BE2C (cell line): ENCODE measurements at regions not wholly inside any gene's neighbourhood (a gene's known extent, or its start where the extent isn't known, plus 50 kb on each side); places are given as distances from the start of the nearest gene placed in this dataset.
"Not testable (repeated sequence)": the region's sequence is repeated elsewhere in the genome, so short reads cannot be mapped to it uniquely, and the experiment has no call there.

ENCODE experiments used
- DNase-seq: peaks from one replicate; pipeline ENCODE4 v3.0.0-alpha.2; 2020
- H3K27me3 ChIP-seq: fragments of 250-450 bp; sonication (Bioruptor Pico); 2 replicates; pipeline ENCODE4 v1.5.1; 2020; ENCODE audit warnings: mild to moderate bottlenecking
- H3K36me3 ChIP-seq: fragments of 250-450 bp; sonication (Bioruptor Pico); 2 replicates; pipeline ENCODE4 v1.5.1; 2020; ENCODE audit warnings: mild to moderate bottlenecking
- H3K4me1 ChIP-seq: fragments of 250-450 bp; sonication (Bioruptor Pico); 2 replicates; pipeline ENCODE4 v1.5.1; 2020
- H3K4me3 ChIP-seq: 2 replicates; pipeline ENCODE4 v1.5.1; 2011; ENCODE audit warnings: low read depth, low read length
- H3K9me3 ChIP-seq: fragments of 250-450 bp; sonication (Bioruptor Pico); 2 replicates; pipeline ENCODE4 v1.5.1; 2020
- TF ChIP-seq, protein P1 (sequence below): IDR thresholded peaks from 2 replicates; pipeline ENCODE4 v1.5.1; 2012; ENCODE audit warnings: mild to moderate bottlenecking, low read depth, low read length

DNA sequence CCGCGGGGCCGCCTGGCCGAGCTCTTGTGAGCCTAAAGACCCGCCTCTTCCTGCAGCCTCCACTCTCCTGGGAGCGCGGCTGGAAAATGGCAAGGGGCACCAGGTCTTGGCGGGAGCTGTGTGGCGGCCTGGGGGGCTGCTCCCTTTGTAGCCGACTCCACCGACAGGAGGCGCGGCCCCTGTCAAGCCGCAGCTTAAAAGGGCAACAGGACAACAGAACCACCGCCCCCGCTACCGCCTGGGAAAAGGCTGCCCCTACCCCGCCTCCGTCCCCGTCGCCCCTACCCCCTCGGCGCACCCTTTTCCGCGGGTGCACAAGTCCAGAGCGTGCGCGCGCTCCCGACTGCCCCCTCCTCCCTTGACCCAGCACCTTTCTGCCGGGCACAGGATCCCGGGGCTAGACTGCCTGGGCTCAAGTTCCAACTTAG lies 60.3 kb downstream of the GOLGA8K start:
- peak overlapping the region; percentile 35 for H3K4me3 ChIP-seq
- not testable (repeated sequence) for H3K36me3 ChIP-seq, H3K4me1 ChIP-seq, H3K27me3 ChIP-seq, H3K9me3 ChIP-seq
- DNase-seq, result peak; percentile 93
- TF ChIP-seq, protein P1, sequence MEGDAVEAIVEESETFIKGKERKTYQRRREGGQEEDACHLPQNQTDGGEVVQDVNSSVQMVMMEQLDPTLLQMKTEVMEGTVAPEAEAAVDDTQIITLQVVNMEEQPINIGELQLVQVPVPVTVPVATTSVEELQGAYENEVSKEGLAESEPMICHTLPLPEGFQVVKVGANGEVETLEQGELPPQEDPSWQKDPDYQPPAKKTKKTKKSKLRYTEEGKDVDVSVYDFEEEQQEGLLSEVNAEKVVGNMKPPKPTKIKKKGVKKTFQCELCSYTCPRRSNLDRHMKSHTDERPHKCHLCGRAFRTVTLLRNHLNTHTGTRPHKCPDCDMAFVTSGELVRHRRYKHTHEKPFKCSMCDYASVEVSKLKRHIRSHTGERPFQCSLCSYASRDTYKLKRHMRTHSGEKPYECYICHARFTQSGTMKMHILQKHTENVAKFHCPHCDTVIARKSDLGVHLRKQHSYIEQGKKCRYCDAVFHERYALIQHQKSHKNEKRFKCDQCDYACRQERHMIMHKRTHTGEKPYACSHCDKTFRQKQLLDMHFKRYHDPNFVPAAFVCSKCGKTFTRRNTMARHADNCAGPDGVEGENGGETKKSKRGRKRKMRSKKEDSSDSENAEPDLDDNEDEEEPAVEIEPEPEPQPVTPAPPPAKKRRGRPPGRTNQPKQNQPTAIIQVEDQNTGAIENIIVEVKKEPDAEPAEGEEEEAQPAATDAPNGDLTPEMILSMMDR, result peak; percentile 25

DNA sequence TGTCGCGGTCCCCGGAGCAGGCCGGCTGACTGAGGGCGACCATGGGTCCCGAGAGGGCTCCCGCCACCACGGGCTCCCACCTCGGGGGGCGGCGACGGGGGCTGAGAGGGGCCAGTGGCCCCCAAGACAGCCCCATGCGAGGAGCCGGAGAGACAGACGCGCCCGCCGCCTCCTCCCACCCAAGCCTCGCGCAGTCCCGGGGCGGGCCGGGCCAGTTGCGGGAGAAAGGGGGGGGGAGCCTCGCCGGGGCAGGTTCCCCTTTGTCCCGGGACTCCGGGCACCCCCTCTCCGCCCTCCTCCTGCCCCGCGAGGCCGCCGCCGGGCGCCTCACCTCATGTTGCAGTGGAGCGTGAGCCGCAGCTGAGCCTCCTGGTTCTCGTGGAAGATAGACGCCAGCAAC lies 60.8 kb downstream of the GOLGA8K start:
- not testable (repeated sequence) for H3K9me3 ChIP-seq, H3K36me3 ChIP-seq, H3K4me1 ChIP-seq, DNase-seq, H3K27me3 ChIP-seq
- H3K4me3 ChIP-seq, result peak overlapping the region; percentile 31; the same call in 1 of the 2 replicates

DNA sequence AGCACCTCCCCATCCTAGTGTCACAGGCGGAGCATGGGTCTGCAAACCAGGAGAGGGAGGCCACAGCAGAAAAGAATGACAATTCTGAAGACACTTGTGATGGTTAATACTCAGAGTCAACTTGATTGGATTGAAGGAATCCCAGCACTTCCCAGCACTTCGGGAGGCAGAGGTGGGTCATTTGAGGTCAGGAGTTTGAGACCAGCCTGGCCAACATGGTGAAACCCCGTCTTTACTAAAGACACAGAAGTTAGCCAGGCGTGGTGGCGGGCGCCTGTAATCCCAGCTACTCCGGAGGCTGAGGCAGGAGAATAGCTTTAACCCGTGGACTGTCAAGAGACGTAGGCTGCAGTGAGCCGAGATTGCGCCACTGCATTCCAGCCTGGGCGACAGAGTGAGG lies 61.6 kb downstream of the GOLGA8K start:
- not testable (repeated sequence) for H3K9me3 ChIP-seq, DNase-seq, H3K27me3 ChIP-seq, H3K36me3 ChIP-seq, H3K4me1 ChIP-seq
- peak overlapping the region; percentile 45 for H3K4me3 ChIP-seq

DNA sequence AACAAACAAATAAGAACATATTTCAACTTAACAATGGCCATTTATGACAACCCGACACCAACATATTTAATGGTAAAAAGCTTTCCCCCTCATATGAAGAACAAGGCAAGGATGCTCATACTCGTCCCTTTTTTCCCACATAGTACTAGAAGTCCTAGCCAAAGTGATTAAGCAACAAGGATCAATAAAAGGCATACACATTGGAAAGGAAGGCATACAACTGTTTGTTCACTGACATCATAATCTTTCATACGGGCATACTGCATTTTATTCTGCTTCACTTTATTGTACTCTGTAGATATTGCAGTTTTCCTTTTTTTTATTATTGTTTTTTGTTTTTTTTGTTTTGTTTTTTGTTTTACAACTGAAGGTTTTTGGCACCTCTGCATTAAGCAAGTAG lies 66.3 kb downstream of the GOLGA8K start:
- not testable (repeated sequence) for H3K4me1 ChIP-seq, DNase-seq, H3K27me3 ChIP-seq, H3K36me3 ChIP-seq, H3K9me3 ChIP-seq, H3K4me3 ChIP-seq

DNA sequence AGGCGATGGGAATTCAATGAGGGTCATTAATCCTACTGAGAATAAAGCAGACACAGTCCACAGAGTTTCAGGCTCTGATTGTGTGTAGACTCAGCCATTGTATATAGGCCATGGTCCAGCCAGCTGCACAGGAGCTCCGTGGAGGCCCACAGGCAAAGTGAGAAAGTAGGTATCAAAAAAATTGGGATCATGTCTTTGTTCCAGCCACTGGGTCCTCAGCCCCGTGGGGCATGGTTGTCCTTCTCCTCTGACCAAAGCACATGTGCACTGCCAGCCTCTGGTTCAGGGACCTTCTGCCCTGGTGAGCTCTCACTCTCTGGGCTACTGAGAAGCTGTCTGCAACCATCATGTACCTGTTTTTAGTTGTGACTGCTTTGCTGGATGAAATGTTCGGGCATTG lies 79.7 kb downstream of the GOLGA8K start:
- DNase-seq, H3K27me3 ChIP-seq, H3K9me3 ChIP-seq, H3K4me1 ChIP-seq, H3K4me3 ChIP-seq, H3K36me3 ChIP-seq: not testable (repeated sequence)

DNA sequence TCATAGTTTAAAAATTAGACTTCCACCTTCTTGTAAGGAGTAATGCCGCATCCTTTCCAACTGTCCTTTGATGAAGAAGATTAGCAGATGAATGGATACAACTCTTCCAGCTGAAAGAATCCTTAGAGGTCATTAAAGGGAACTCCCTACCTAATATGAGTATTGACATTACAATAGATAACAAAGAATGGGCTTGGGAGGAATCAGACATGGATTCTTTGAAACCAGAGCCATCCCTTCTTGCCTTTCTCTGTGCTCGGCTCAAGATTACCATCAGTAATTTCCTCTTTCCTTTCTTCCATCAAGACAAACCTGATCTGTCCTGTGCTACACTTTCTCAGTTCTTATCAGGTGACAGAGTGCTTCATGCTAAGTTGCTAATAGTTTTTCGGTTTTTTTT lies 83.8 kb downstream of the GOLGA8K start:
- H3K4me3 ChIP-seq, H3K36me3 ChIP-seq, H3K9me3 ChIP-seq, H3K27me3 ChIP-seq, H3K4me1 ChIP-seq, DNase-seq: not testable (repeated sequence)

DNA sequence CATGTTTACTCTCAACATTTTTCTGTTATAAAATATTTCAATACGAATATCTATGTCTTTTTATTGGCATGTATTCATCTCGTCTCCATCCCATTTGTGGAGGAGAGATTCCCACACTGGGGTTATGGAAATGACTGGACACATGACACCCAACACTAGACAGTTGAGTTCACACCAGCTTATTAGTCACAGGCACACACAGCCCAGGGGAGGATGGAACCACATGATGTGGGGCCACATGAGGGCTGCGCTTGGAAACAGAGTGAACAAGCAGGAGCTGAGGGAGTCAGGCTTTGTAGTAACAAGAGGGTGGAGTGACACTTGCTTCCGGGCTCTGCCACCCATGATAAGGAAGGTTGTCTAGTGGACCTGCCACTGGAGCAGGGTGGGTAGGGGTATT lies 86.6 kb downstream of the GOLGA8K start:
- H3K9me3 ChIP-seq, H3K4me3 ChIP-seq, H3K4me1 ChIP-seq, H3K36me3 ChIP-seq, DNase-seq, H3K27me3 ChIP-seq: not testable (repeated sequence)

DNA sequence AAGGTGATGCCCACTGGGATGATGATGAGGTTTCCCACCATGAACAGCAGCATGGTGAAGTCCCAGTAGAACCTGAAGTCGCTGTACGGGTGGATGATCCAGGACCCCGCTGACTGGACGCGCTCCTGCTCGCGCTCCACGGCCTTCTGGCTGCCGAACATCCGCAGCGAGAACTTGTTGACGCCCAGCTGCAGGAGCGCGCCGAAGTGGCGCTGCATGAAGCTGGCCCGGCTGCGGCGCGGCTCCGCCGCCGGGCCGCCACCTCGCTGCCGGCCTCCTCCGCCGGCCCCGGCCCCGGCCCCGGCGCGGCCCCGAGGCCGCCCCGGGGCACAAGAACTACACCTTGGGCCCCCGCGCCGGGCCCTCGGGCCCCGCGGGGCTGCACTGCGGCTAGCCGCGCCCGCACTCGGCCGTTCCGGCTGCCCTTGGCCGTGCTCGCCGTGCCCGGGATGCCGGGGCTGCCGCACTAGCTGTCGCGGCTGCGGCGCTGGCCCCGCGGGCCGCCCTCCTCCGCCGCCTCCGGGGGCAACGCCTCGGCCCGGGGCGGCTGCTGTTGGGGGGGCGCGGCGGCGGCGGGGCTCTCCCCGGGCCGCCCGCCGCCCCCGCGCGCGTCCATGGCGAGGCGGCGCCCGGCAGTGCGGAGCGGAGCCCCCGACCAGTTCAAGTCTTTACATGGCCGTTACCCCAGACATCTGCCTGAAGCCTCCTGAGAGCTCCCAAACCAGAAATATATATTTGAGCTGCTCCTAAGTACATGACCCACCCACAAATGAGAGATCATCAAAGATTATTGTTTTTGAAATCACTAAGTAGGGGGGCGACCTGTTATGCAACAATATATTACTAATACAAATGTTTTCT lies 87.8 kb downstream of the GOLGA8K start:
- H3K9me3 ChIP-seq, H3K4me1 ChIP-seq: not testable (repeated sequence)
- DNase-seq, result peak; percentile 24

DNA sequence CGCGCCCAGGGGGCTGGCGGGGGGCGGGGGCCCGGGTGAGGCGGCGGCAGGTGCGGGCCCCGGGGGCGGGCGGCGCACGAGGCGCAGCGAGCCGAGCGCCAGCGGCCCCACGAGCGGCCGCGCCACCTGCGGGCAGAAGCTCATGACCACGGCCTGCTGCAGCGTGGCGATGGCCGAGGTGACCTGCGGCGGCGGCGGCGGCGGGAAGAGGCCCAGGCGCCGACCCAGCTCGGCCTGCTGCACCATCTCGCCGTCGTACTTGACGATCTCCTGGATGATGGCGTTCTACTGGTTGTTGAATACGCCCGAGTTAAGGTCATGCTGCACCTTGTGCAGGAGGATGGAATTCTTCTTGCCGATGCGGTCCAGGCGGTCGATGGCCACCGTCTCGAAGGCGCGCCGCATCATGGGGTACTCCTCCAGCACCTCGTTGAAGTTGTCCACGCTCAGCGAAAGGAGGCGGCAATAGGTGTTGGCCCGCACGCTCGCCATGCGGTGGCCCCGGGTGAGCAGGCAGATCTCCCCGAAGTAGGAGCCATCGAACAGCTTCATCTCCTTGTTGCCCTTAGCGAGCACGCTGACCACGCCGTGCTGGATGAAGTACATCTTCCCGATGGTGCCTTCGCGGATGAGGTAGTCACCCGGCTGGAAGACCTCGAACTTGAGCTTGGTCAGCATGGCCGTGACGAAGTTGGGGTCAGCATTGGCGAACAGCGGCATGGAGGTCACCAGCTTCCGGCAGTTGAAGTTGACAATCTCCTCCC lies 89.5 kb downstream of the GOLGA8K start:
- not testable (repeated sequence) for H3K27me3 ChIP-seq, DNase-seq, H3K9me3 ChIP-seq, H3K4me3 ChIP-seq, H3K4me1 ChIP-seq, H3K36me3 ChIP-seq

More for the DNA sequence above, 87.8 kb downstream of the GOLGA8K start:
- H3K36me3 ChIP-seq, H3K4me3 ChIP-seq, H3K27me3 ChIP-seq: not testable (repeated sequence)

DNA sequence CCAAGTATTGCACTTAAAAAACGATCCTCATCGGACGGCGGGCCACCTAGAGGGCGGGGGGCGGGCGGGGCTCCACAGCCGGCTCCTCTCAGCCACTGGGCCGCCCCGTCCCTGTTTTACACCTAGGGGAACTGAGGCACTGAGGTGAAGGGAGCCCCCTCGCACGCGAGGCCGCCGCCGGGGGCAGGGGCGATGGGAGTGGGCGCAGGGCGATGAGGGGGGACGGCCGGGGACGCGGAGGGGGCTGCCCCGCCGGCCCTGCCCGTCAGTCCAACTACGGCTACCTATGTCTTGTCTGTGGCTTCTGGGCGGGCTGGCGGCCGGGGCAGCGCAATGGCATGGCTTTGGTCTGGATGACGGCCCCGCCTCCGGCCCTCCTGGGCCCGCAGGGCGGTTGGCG lies 90.4 kb downstream of the GOLGA8K start:
- not testable (repeated sequence) for H3K4me1 ChIP-seq, H3K36me3 ChIP-seq, DNase-seq, H3K27me3 ChIP-seq, H3K4me3 ChIP-seq, H3K9me3 ChIP-seq

DNA sequence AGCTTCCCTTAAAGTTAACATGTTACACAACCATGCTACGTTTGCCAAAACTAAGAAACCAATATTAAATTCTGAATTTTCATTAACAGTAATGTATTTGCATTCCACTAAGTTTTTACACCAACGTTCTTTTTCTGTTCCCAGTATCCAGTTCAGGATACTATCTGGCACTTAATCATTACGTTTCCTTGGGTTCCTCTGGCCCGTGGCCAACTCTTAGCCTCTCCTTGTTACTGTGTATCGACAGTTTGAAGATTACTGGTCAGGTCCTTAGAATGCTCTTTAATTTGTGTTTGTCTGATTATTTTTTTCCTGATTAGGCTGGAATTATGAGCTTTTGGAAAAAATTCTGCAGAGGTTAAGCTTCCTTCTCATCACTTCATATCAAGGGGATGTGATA lies 95.5 kb downstream of the GOLGA8K start:
- peak; percentile 18 for DNase-seq
- not testable (repeated sequence) for H3K9me3 ChIP-seq, H3K27me3 ChIP-seq, H3K4me1 ChIP-seq, H3K4me3 ChIP-seq, H3K36me3 ChIP-seq

DNA sequence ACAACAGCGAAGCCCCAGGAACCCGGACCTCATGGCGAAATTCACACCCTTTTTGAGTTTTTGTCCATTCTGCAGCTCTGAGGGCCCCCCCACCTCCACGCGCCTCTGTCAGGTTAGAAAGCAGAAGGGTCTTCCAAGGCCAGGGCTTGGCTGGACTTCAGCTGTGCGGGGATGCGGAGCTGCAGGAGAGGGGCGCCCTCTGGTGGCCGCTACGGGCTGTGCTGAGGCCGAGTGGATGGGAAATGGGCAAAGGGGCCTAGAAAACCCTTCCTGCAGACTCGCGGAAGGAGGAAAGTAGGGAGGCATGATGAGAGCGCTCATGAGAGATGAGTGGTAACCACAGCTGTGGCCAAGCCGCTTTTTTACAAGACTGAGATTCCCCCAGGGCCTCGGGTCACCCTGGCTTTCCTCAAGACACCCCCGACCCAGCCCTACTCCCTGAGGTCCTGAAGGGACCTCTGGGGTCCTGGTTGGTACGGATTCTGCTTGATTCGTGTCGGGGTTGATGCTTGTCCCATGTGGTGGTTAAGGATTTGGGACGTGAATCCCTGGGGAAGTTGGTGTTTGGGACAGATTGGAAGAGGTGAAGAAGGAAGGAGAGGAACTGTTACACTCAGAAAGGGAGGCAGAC lies 126.8 kb downstream of the GOLGA8K start:
- H3K4me1 ChIP-seq, H3K4me3 ChIP-seq, H3K27me3 ChIP-seq: not testable (repeated sequence)

DNA sequence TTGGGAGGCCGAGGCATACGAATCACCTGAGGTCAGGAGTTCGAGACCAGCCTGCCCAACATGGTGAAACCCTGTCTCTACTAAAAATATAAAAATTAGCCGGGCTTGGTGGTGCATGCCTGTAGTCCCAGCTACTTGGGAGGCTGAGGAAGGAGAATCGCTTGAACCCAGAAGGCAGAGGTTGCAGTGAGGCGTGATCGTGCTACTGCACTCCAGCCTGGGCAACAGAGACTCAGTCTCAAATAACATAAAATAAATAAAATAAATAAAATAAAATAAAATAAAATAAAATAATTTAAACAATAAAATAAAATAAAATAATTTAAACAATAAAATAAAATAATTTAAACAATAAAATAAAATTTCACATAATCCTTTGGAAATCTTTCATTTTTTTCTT lies 149.1 kb downstream of the GOLGA8K start:
- H3K4me3 ChIP-seq, H3K36me3 ChIP-seq, H3K9me3 ChIP-seq, DNase-seq, H3K27me3 ChIP-seq, H3K4me1 ChIP-seq: not testable (repeated sequence)

More for the DNA sequence above, 126.8 kb downstream of the GOLGA8K start:
- not testable (repeated sequence) for DNase-seq, H3K9me3 ChIP-seq, H3K36me3 ChIP-seq

DNA sequence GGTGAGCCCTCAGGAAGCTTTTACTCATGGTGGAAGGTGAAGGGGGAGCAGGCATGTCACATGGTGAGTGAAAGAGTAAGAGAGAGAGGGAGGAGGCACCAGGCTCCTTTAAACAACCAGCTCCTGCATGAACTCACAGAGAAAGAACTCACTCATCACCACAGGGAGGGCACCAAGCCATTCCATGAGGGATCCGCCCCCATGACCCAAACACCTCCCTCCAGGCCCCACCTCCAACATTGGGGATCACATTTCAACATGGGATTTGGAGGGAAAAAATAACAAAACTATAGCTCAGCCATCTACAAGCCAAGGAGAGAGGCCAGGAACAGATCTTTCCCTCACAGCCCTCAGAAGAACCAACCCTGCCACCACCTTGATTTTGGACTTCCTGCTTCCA lies 153.9 kb downstream of the GOLGA8K start:
- not testable (repeated sequence) for H3K4me1 ChIP-seq, DNase-seq, H3K27me3 ChIP-seq, H3K9me3 ChIP-seq, H3K36me3 ChIP-seq, H3K4me3 ChIP-seq

DNA sequence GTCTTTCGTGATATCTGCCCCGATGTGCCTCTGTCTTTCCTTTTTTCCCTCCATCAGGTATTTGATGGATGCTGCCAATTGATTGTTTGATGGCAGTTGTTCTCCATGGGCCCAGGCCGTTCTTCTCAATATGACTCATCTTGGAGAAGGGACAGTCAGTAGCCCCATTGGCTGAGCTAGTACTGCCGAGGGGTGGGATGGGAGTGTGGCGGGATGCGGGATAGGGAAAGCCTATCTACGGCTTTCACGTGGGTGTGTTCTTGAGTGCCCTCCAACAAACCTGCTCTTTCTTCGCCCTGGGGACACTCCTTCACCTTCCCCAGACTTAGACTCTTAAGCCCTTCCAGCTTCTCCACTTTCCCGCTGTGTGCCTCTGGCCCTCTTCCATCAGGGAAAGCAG lies 159.4 kb downstream of the GOLGA8K start:
- H3K36me3 ChIP-seq, H3K4me3 ChIP-seq, H3K27me3 ChIP-seq, H3K9me3 ChIP-seq, H3K4me1 ChIP-seq, DNase-seq: not testable (repeated sequence)
